ENCODE measurements at regions not wholly inside any gene's neighbourhood (a gene's known extent, or its start where the extent isn't known, plus 50 kb on each side); places are given as distances from the start of the nearest gene placed in this dataset.

- no peaks in the 10 kb centered on the region for H3K4me1 ChIP-seq
- no peak overlapping the region for H3K4me3 ChIP-seq
- H3K36me3 ChIP-seq, result no peaks in the 10 kb centered on the region
- no peak overlapping the region for H3K27ac ChIP-seq
- DNase-seq (no peak), ATAC-seq (no peak)
- TF ChIP-seq CTCF (IDR thresholded peaks at IDR 0.05), result no peak
- no peaks in the 10 kb centered on the region for H3K27me3 ChIP-seq
- intact Hi-C loops (cut with DNase I), result no loop called here
- 74 to 78% methylated on average over 9 of the region's 9 CpGs for WGBS, 2 donors
- peaks cover 0 to 5% (median 0%) of the 10 kb centered on the region in 11 donors for H3K9me3 ChIP-seq
These were observed 142.7 kb downstream of the SUCLA2 start for GRCh38 chr13:47858042-47859025.

GRCh38 chr13:47853236-47853635, 147.8 kb downstream of the SUCLA2 start:
- Histone ChIP-seq H3K9me3 (peaks cover 0 to 4% (median 0%) of the 10 kb centered on the region in 11 donors), H3K4me1 (no peaks in the 10 kb centered on the region), H3K27me3 (no peaks in the 10 kb centered on the region), H3K4me3 (no peak overlapping the region), H3K36me3 (no peaks in the 10 kb centered on the region), H3K27ac (no peak overlapping the region)
- no peak for ATAC-seq
- WGBS, 2 donors, result 83 to 94% methylated on average over 1 of the region's 1 CpG
- intact Hi-C loops (cut with DNase I), result no loop called here
- DNase-seq, result no peak
- TF ChIP-seq CTCF (IDR thresholded peaks at IDR 0.05), result no peak

- Histone ChIP-seq H3K9me3 (peaks cover 0 to 4% (median 0%) of the 10 kb centered on the region in 11 donors), H3K4me3 (no peak overlapping the region), H3K36me3 (no peaks in the 10 kb centered on the region), H3K27ac (no peak overlapping the region), H3K4me1 (no peaks in the 10 kb centered on the region), H3K27me3 (no peaks in the 10 kb centered on the region)
- TF ChIP-seq CTCF (IDR thresholded peaks at IDR 0.05), result no peak
- intact Hi-C loops (cut with DNase I), result no loop called here
- 61 to 68% methylated on average over 4 of the region's 4 CpGs for WGBS, 2 donors
- DNase-seq (no peak), ATAC-seq (no peak)
These were observed 154.2 kb downstream of the SUCLA2 start for GRCh38 chr13:47846886-47847285.

- Histone ChIP-seq H3K27me3 (no peaks in the 10 kb centered on the region), H3K27ac (no peak overlapping the region), H3K4me3 (no peak overlapping the region), H3K9me3 (peaks cover 0 to 4% (median 0%) of the 10 kb centered on the region in 11 donors), H3K4me1 (no peaks in the 10 kb centered on the region), H3K36me3 (no peaks in the 10 kb centered on the region)
- DNase-seq, result no peak
- no peak for ATAC-seq
- intact Hi-C loops (cut with DNase I), result no loop called here
- TF ChIP-seq CTCF (IDR thresholded peaks at IDR 0.05), result no peak
- 85 to 96% methylated on average over 1 of the region's 1 CpG for WGBS, 2 donors
These were observed 155.1 kb downstream of the SUCLA2 start for GRCh38 chr13:47845981-47846380.
